ENCODE measurements at regions not wholly inside any gene's neighbourhood (a gene's known extent, or its start where the extent isn't known, plus 50 kb on each side); places are given as distances from the start of the nearest gene placed in this dataset.

- no peak for DNase-seq
Measured at GRCh38 chr3:95886616-95887015, 927.8 kb upstream of the EPHA6 start.

DNA sequence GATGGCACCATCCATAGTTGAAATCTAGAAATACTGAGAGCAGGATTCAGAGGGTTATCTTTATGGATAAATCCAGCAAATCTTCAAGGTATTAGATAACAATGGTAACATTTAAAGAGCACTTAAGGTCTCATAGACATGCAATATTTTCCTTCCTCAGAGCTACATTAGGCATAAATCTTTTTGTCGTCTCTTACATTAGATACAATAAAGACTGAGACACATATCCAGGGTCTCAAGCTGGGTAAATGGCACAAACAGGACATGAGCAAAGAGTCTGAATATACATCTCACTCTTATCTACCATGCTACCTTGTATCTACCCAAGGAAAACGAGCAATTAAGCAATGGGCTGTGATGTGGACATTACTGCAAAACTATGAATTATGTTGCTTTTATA lies 927.3 kb upstream of the EPHA6 start:
- DNase-seq = no peak

- no peak for DNase-seq
Measured at GRCh38 chr3:95894820-95895219, 919.6 kb upstream of the EPHA6 start.

DNA sequence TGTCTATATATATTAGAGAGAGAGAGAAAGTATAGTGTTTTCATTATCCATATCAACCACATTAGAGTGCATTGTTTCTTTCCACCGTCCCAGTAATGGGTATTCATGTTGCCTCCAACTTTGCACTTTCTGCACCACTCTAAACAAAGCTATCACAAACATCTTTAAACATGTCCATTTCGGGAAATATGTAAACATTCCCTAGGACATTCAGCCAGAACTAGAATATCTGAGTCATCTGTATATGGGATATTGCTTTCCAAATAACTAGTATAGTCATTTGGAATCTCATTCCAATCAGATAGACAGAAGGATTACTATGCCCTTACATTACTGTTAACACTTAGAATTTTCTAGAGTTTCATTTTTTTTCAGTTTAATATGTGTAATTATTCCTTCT lies 914.9 kb upstream of the EPHA6 start:
- no peak for DNase-seq

DNA sequence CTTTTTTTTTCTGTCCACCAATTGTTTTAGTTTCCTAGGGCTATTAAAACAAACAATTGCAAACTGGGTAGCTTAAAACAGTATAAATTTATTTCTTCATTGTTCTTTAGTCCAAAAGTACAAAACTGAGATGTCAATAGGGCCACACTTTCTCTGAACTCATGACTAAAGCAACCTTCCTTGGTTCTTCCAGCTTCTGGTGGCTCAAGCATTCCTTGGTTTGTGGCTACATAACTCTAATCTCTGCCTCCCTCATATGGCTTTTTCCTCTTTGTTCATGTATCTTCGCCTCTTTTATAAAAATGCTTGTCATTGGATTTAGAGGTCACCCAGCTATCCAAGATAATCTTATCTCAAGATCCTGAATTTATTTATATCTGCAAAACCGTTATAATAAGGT lies 914.5 kb upstream of the EPHA6 start:
- no peak for DNase-seq

GRCh38 chr3:95901948-95902347 lies 912.4 kb upstream of the EPHA6 start:
- no peak for DNase-seq

DNA sequence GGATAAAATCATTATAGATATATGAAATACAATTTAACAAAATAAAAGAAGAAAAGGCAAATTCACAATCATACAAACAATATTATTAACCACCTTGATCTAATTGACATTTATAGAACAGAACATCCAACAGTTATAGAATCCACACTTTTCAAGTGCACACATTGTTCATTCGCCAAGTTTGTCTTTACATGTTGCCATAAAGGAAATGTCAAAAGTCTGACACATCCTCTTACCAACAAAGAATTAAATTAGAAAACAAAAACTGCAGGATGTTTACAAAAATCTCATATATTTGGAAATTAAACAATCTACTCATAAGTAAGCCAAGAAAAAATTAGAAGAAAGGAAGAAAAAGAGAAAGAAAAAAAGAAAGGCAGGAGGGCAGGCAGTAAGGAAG lies 909.2 kb upstream of the EPHA6 start:
- no peak for DNase-seq

GRCh38 chr3:95911767-95912166 lies 902.6 kb upstream of the EPHA6 start:
- DNase-seq = no peak

DNA sequence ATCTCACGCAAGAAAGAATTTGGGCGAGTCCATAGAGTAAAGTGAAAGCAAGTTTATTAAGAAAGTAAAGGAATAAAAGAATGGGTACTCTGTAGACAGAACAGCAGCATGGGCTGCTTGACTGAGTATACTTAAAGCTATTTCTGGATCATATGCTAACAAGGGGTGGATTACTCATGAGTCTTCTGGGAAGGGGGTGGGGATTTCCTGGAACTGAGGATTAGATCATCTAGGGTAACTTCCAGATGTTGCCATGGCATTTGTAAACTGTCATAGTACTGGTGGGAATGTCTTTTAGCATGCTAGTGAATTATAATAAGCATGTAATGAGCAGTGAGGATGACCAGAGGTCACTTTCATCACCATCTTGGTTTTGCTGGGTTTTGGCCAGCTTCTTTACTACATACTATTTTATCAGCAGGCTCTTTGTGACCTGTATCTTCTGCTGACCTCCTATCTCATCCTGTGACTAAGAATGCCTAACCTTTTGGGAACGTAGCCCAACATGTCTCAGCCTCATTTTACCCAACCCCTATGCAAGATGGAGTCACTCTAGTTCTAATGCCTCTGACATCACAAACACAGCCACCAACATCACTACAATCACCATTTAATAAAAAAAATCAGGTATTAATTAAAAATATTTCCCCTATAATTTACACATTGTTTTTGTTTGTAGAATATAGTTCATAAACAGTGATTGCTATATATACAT lies 890.7 kb upstream of the EPHA6 start:
- no peak for DNase-seq

GRCh38 chr3:95926904-95927501 lies 887.4 kb upstream of the EPHA6 start:
- no peak for DNase-seq

GRCh38 chr3:95934181-95934580 lies 880.2 kb upstream of the EPHA6 start:
- DNase-seq = no peak

GRCh38 chr3:95939235-95939809 lies 875.1 kb upstream of the EPHA6 start:
- no peak for DNase-seq

- DNase-seq = no peak
Measured at GRCh38 chr3:95965704-95966336, 848.6 kb upstream of the EPHA6 start.

- no peak for DNase-seq
Measured at GRCh38 chr3:95971573-95971972, 842.8 kb upstream of the EPHA6 start.

DNA sequence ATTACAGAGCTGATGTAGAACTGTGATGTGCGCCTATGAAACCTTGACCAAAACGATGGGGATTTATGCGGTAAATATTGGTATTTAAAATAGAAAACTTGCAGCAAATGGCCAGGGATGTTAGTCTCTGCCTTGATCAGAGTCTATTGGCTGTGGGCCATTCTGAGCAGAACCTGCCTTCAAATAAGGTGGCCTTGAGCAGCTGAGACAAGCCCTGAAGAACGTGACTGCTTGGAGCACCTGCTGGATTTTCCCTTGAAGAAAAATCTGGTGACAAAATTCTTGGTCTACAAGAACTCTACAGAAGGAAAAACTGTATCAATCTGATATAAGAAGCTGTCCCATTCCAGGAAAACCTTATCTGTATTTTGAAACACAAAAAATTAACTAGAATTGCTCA lies 820.1 kb upstream of the EPHA6 start:
- no peak for DNase-seq

GRCh38 chr3:96000966-96001365 lies 813.4 kb upstream of the EPHA6 start:
- no peak for DNase-seq

- no peak for DNase-seq
Measured at GRCh38 chr3:96007650-96008195, 806.7 kb upstream of the EPHA6 start.

DNA sequence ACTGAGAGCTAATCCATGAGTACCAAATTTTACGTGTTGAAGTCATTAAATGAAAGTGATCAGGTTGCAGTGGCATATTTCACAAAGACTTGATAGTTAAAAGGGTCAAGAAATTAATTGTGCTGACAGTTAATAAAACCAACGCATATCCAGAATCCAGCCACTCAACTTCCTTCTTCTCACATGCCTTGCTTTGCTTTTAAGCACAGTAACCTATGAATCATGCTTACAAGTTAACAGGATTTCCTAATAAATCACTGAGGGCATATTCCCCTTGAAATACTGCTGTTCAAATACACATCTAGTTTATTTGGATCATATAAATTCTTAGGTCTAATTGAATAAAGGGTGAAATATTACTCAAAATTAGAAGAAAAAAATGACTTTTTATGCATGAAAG lies 801.5 kb upstream of the EPHA6 start:
- no peak for DNase-seq

DNA sequence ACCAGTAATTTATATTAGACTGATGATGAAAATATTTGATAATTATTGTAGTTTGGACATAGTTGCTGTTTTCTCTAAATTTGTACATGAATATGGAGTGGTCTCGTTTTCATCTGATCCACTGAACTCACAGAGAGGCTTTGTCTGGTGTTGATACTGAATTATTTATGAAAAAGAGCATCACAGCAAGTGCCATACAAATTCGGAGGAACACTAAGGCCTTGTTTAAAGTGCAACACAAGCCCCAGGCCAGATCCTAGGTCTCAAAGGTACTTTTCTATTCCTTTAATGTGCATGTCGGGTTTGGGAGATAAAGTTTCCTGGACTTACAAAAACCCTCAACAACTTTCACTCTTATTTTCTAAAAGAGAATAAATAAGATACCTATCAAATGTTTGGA lies 796.8 kb upstream of the EPHA6 start:
- DNase-seq = no peak

GRCh38 chr3:96022676-96023075 lies 791.7 kb upstream of the EPHA6 start:
- DNase-seq = no peak

DNA sequence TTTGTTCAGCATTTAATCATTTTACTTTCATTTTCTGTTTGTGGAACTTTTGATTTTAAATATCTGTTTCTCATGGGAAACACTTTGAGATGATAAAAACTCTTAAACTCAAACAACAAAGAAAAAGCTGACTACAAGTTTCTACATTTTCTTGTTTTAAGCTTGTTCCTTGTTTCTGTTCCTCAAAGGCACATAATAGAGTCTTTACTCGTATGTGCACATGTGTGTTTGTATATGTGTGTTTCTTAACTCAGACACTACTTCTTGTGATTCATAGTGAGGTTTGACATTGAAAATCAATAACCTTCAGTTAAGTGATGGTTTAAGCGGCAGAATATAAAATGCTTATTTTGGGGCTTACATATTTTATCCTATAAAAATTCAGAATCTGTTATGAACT lies 786.7 kb upstream of the EPHA6 start:
- DNase-seq = no peak

DNA sequence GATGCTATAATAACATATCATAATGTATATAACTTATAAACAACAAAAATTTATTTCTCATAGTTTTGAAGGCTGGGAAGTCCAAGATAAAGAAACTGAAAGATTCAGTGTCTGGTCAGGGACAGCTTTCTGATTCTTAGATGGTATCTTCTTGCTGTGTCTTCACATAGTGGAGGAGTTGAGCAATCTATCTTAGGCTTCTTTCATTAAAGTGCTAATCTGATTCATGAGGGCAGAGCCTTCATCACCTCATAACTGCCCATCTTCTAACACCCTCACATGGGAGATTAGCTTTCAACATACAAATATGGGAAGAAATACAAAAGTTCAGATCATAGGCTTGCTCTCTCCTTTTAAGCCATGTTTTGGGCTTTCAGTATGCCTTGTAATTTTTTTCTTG lies 774.8 kb upstream of the EPHA6 start:
- DNase-seq = no peak

DNA sequence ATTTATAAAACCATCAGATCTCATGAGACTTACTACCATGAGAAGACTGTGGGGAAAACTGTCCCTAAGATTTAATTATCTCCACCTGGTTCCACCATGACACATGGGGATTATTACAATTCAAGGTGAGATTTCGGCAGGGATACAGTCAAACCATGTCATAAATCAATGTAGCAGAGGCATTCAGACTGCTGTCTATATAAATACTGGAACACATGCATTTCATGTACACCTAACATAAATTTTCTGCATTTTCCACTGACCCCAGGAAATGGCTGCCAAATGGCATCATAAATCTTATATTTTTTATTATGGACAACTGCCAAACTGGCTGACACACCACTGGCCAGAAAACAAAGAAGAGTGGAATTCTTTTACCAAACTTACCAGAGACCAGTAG lies 755.1 kb upstream of the EPHA6 start:
- no peak for DNase-seq

DNA sequence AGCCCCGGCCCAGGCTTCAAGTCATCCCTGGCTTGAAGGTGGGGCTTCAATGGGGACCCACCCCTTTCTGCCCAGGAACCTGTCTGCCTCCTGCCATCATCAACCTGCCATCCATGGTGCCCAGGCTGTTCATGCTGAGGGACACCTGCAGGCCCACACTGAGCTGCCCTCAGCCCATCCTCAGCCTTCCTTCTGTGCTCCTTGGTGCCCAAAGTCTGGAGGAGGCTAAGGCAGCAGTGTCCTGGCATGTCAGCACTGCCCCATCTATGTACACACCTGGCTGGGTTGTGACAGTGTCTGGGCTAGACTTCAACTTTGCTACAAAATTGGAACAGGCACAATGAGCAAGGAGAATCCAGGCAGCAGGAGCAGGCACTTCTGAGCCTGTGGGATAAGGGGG lies 745.3 kb upstream of the EPHA6 start:
- DNase-seq = no peak
